GM12878 (cell line): ENCODE measurements at regions not wholly inside any gene's neighbourhood (a gene's known extent, or its start where the extent isn't known, plus 50 kb on each side); places are given as distances from the start of the nearest gene placed in this dataset.

Experiments
- ATAC-seq: fragments of 200-7000 bp; cut with Tn5 transposase; 3 replicates; pipeline ENCODE4 v1.9.1; 2020; ENCODE audit warnings: mild to moderate bottlenecking, moderate library complexity
- BruUV-seq: library from RNA; stranded (reverse); fragments of 400-500 nt; replicated peaks from 2 replicates; lab custom pipeline; 2021; lab: Mats Ljungman, UMichigan
- CTCF ChIA-PET: fragments of 300-600 bp; sonication (Branson Sonifier 250); formaldehyde crosslinking; extraction: SDS; loops from one replicate; lab custom pipeline; 2021; ENCODE audit warnings: inconsistent platforms; lab: Yijun Ruan, JAX
- POLR2A ChIA-PET: fragments of 350-600 bp; formaldehyde crosslinking; extraction: SDS; loops from one replicate; lab custom pipeline; 2021; ENCODE audit warnings: inconsistent platforms; lab: Charles Lee
- RAD21 ChIA-PET: fragments of 300-600 bp; sonication (Branson Sonifier 250); formaldehyde crosslinking; loops from one replicate; lab custom pipeline; 2023; ENCODE audit warnings: antibody characterized with exemption; ENCODE audit not compliant: unreplicated experiment; lab: Charles Lee
- SMC1A ChIA-PET: fragments of 300-600 bp; sonication (Branson Sonifier 250); formaldehyde crosslinking; loops from one replicate; lab custom pipeline; 2023; ENCODE audit not compliant: unreplicated experiment, uncharacterized antibody; lab: Charles Lee
- DNase-seq: peaks from one replicate; pipeline ENCODE4 v3.0.0-alpha.2; 2011; ENCODE audit warnings: low read depth, low spot score
- FAIRE-seq: peaks from 3 replicates; lab custom pipeline; 2011; peaks lifted over from hg19 to GRCh38; lab: Jason Lieb, UNC
- H2AFZ ChIP-seq: 2 replicates; pipeline ENCODE4 v1.6.0; 2011; ENCODE audit warnings: low read depth, low read length, control low read depth; ENCODE audit not compliant: control insufficient read depth
- H3K27ac ChIP-seq: 2 replicates; pipeline ENCODE4 v1.5.1; 2011; ENCODE audit warnings: control low read depth; ENCODE audit not compliant: control insufficient read depth, insufficient read depth
- H3K27me3 ChIP-seq, 2 experiments: replicated peaks in 1 of 2; 2 replicates each; pipeline versions ENCODE4 v1.6.0 to v1.6.1; 2011; ENCODE audit warnings: low read length in 1 of 2; ENCODE audit not compliant: control insufficient read depth in 2 of 2, insufficient read depth in 2 of 2
- H3K36me3 ChIP-seq, 2 experiments: 2 replicates each; pipeline ENCODE4 v1.5.1; 2011; ENCODE audit warnings: low read length in 1 of 2; ENCODE audit not compliant: control insufficient read depth in 2 of 2, insufficient read depth in 2 of 2
- H3K4me1 ChIP-seq: 2 replicates; pipeline ENCODE4 v1.6.1; 2011; ENCODE audit warnings: mild to moderate bottlenecking, low read length, moderate library complexity, mixed read lengths; ENCODE audit not compliant: control insufficient read depth, insufficient read depth
- H3K4me2 ChIP-seq: 2 replicates; pipeline ENCODE4 v1.6.0; 2011; ENCODE audit warnings: control low read depth; ENCODE audit not compliant: control insufficient read depth, insufficient read depth
- H3K4me3 ChIP-seq: fragments of 200-600 bp; sonication (generic); 2 replicates; pipeline ENCODE4 v1.5.1; 2016
- H3K79me2 ChIP-seq: 2 replicates; pipeline ENCODE4 v1.6.0; 2011; ENCODE audit warnings: low read length; ENCODE audit not compliant: control insufficient read depth, insufficient read depth
- H3K9ac ChIP-seq: 2 replicates; pipeline ENCODE4 v1.8.0; 2011; ENCODE audit warnings: low read length, control low read depth, mixed read lengths; ENCODE audit not compliant: control insufficient read depth, insufficient read depth
- H3K9me3 ChIP-seq: replicated peaks from 3 replicates; pipeline ENCODE4 v1.5.1; 2011; ENCODE audit warnings: mild to moderate bottlenecking, low read length; ENCODE audit not compliant: control insufficient read depth, insufficient read depth
- H4K20me1 ChIP-seq: 2 replicates; pipeline ENCODE4 v1.6.0; 2011; ENCODE audit not compliant: control insufficient read depth, insufficient read depth
- BACH1 ChIP-seq: fragments of 450-650 bp; IDR thresholded peaks from 2 replicates; pipeline ENCODE4 v1.6.1; 2017; ENCODE audit warnings: mild to moderate bottlenecking, borderline replicate concordance
- FOS ChIP-seq: IDR thresholded peaks from 3 replicates; pipeline ENCODE4 v1.6.1; 2011; ENCODE audit warnings: borderline replicate concordance; ENCODE audit not compliant: insufficient read length; ENCODE audit errors: extremely low read depth
- HCFC1 ChIP-seq: fragments of 150-350 bp; IDR thresholded peaks from 2 replicates; pipeline ENCODE4 v1.6.1; 2014; ENCODE audit warnings: low read length
- NFYB ChIP-seq: IDR thresholded peaks from 2 replicates; pipeline ENCODE4 v1.6.1; 2011; ENCODE audit warnings: low read depth, mild to moderate bottlenecking, low read length, improper control_type of control experiment, moderate library complexity; ENCODE audit not compliant: insufficient read depth
- POLR2AphosphoS2 ChIP-seq: IDR thresholded peaks from 2 replicates; pipeline ENCODE4 v1.6.1; 2011; ENCODE audit warnings: low read depth, mild to moderate bottlenecking, low read length, improper control_type of control experiment, moderate library complexity
- RBBP5 ChIP-seq: fragments of 200-600 bp; sonication (generic); conservative IDR thresholded peaks from 2 replicates; pipeline ENCODE4 v1.6.1; 2016
- SP1 ChIP-seq: IDR thresholded peaks from one replicate; pipeline ENCODE4 v1.6.1; 2011; ENCODE audit warnings: low read depth, low read length
- STAT1 ChIP-seq: fragments of 450-650 bp; conservative IDR thresholded peaks from 2 replicates; pipeline ENCODE4 v1.6.1; 2014; ENCODE audit warnings: antibody characterized with exemption, mild to moderate bottlenecking
- ZNF592 ChIP-seq: fragments of 450-650 bp; IDR thresholded peaks from 2 replicates; pipeline ENCODE4 v1.6.1; 2017; ENCODE audit warnings: mild to moderate bottlenecking, moderate library complexity
- WGBS: methylation state at CpG from one replicate; pipeline ENCODE4 v1.1.6; 2016; ENCODE audit warnings: low lambda C conversion rate; ENCODE audit not compliant: insufficient replicate concordance, insufficient coverage; ENCODE audit errors: missing lambda C conversion rate; 5-methylcytosine and 5-hydroxymethylcytosine counted together
- in situ Hi-C: fragments of 300-500 bp; cut with MboI; formaldehyde crosslinking; loops from 9 replicates; pipeline ENCODE4 v1.14.3; 2018; ENCODE audit warnings: mixed read lengths
- intact Hi-C: fragments of 100-400 bp; cut with micrococcal nuclease; formaldehyde crosslinking; loops from one replicate; pipeline ENCODE4 v1.14.2; 2022; ENCODE audit not compliant: unreplicated experiment
- TF ChIP-seq, protein P1 (sequence below): fragments of 450-650 bp; formaldehyde crosslinking; IDR thresholded peaks from 2 replicates; pipeline ENCODE4 v1.4.0; 2022; ENCODE audit warnings: mild to moderate bottlenecking, moderate library complexity

GRCh38 chr6:167707686-167708500, 118.8 kb upstream of the AFDN start:
- CTCF ChIA-PET, result no interaction called here

More at GRCh38 chr6:167707686-167708500, 118.8 kb upstream of the AFDN start:
- Histone ChIP-seq H3K4me1 (peaks cover 9% of the 10 kb centered on the region; the same call in 1 of the 2 replicates), H3K9ac (no peak overlapping the region), H2AFZ (no peak overlapping the region), H3K27me3 (peaks cover 7 to 8% of the 10 kb centered on the region in 2 experiments), H3K27ac (no peak overlapping the region), H3K4me2 (no peak overlapping the region), H4K20me1 (no peaks in the 10 kb centered on the region), H3K36me3 (no peaks in the 10 kb centered on the region), H3K79me2 (no peaks in the 10 kb centered on the region), H3K4me3 (no peak overlapping the region), H3K9me3 (no peaks in the 10 kb centered on the region)
- RAD21 ChIA-PET, result no interaction called here
- ATAC-seq (no peak), DNase-seq (no peak), FAIRE-seq (no peak)
- in situ Hi-C loops, result no loop called here
- BruUV-seq, result no TSS peak
- intact Hi-C loops, result no loop called here
- POLR2A ChIA-PET, result interaction anchor here (0.5 kb wide), 1 partner anchor 121 kb away, joined by 3 read pairs; no protein-coding TSS in a partner anchor
- SMC1A ChIA-PET, result no interaction called here
- TF ChIP-seq HCFC1 (no peak), STAT1 (no peak), NFYB (no peak), RBBP5 (no peak), FOS (no peak), BACH1 (no peak), SP1 (no peak), ZNF592 (no peak), POLR2AphosphoS2 (no peak)
- TF ChIP-seq, protein P1, sequence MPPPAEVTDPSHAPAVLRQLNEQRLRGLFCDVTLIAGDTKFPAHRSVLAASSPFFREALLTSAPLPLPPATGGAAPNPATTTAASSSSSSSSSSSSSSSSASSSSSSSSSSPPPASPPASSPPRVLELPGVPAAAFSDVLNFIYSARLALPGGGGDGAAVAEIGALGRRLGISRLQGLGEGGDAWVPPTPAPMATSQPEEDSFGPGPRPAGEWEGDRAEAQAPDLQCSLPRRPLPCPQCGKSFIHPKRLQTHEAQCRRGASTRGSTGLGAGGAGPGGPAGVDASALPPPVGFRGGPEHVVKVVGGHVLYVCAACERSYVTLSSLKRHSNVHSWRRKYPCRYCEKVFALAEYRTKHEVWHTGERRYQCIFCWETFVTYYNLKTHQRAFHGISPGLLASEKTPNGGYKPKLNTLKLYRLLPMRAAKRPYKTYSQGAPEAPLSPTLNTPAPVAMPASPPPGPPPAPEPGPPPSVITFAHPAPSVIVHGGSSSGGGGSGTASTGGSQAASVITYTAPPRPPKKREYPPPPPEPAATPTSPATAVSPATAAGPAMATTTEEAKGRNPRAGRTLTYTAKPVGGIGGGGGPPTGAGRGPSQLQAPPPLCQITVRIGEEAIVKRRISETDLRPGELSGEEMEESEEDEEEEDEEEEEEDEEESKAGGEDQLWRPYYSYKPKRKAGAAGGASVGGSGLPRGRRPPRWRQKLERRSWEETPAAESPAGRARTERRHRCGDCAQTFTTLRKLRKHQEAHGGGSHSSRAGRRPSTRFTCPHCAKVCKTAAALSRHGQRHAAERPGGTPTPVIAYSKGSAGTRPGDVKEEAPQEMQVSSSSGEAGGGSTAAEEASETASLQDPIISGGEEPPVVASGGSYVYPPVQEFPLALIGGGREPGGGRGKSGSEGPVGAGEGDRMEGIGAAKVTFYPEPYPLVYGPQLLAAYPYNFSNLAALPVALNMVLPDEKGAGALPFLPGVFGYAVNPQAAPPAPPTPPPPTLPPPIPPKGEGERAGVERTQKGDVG (CRISPR knock-in tag), result no peak
- WGBS, result 48% methylated on average over 25 of the region's 25 CpGs
